CD4-positive, alpha-beta T cell treated with Interleukin-4 for 4 hours (primary cell): ENCODE measurements at regions not wholly inside any gene's neighbourhood (a gene's known extent, or its start where the extent isn't known, plus 50 kb on each side); places are given as distances from the start of the nearest gene placed in this dataset.

ENCODE experiments used
- DNase-seq: peaks from one replicate; pipeline ENCODE4 v3.0.0-alpha.2; 2020

GRCh38 chr5:61596265-61596664 is 264.2 kb downstream of the ZSWIM6 start:
- no peak for DNase-seq

DNA sequence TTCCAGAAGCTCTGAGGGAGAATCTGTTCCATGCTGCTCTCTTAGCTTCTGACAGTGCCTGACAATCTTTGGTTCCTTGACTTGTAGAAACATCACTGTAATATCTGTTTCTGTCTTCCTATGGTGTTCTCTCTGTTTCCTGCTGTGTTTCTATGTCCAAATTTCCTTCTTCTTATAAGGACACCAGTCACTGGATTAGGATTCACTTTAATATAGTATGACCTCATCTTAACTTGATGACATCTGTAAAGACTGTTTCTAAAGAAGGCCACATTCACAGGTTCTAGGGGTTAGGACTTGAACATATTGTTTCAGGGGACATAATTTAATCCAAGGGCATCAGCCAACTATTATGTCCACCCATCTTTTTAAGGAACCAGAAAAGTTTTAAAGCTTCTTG is 265.6 kb downstream of the ZSWIM6 start:
- no peak for DNase-seq

DNA sequence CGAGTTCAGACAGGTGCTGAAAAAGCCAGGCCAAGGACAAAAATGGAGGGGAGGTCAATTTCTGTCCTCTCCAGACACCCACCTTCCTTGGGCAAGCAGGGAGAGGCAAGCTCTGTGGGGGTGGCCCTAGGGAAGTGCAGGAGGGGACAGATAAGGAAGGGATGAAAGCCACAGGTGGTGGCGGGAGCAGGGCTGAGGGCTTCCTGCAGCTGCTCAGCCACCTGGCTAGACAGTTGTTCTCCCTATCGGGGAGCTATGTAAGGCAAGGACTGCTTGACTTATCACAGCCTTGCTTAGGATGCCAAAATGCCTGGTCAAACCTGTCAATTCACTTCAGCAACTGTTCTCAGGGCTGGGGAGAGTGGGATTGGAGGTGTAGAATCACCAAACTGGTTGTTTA is 266.1 kb downstream of the ZSWIM6 start:
- no peak for DNase-seq

DNA sequence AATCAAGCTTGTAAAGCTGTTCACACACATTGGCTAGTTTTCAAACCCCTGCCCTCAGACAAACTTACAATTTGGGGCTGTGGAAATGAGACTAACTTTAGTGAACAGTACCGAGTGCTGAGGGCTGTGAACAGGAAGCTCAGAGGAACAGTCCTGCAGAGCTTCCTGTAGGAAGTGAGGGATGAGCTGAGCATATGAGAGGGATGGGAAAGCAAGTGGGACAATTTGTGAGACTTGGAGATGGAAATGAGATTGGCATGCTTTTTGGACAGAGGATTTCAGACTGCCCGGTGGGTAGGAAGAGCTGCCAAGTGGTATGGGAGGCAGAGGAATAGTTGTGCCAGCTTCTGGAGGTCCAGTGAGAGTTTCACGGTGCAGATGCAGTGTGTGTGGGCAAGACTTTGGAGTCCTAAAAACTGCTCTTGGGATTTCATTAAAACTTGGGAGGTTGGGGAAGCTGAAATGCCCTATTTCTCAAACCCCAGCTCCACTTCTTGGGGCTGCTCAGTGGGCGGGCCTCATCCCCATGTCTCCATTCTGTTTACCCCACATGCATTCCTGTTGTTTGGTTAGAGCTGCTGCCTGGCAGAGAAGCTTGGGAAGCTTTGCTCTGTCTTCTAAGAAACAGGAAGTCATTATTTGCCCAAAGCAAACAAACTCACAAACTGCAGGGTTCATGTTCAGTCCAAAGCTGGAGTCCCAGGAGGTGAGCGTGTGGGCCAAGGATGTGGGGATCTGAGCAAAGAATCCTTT is 267.5 kb downstream of the ZSWIM6 start:
- DNase-seq = no peak

- no peak for DNase-seq
These were observed 268.0 kb downstream of the ZSWIM6 start for GRCh38 chr5:61600123-61600444.

DNA sequence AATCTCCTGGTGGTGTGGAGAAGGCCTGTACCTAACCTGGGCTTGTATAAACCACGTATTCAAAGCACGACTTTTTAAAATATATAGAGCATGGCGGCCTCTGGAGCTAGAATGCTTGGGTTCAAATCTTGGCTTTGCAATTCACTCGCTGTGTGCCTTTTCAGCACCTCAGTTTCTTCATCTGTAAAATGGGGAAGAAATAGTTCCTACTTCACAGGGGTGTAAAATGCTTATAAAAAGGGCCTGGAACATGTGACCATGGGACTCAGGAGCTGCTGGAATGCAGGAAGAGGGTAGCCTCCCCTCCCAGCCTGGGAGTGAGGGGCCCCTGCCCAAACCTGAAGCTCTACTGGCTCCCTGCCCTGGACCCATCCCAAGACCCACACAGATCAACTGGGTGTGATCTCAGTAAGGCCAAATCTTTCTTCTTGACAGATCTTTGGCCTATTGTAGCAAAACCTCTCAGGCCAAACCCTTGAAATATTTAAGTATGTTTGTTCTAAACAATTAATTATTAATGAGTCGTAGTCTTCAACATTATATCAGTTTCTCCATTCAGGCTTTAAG is 269.0 kb downstream of the ZSWIM6 start:
- no peak for DNase-seq

DNA sequence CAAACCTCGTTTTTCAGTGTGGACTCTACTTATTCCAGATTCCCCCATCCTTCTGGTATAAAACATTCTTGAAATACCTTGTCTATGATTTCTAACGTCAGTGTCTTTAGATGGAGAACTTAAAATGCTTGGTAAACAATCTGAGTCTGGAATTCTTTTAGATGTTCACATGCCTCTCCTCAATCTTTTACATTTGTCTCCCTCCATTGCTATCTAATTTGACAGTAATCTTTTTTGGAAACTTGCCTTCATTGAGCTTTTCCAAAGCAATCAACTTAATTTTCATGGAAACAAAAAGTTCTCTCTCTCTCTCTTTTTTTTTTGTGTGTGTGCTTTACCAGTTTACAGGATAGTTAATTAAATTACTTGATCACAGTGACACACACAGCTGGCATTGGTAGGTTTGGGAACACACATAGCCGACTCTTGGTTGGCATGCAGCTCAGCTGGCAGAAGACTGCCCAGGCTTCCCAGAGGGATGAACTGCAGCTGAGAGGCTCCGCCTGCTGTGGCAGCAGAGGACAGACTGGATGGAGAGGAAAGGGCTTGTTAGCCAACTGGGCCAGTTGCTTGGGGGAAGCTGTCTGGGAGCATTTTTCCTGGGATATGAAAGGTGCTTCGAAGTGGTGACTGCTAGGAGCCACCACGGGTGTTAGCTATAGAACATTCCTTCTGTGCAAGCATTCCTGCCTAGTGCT is 271.3 kb downstream of the ZSWIM6 start:
- no peak for DNase-seq

- DNase-seq = no peak
These were observed 272.3 kb downstream of the ZSWIM6 start for GRCh38 chr5:61604076-61605025.

DNA sequence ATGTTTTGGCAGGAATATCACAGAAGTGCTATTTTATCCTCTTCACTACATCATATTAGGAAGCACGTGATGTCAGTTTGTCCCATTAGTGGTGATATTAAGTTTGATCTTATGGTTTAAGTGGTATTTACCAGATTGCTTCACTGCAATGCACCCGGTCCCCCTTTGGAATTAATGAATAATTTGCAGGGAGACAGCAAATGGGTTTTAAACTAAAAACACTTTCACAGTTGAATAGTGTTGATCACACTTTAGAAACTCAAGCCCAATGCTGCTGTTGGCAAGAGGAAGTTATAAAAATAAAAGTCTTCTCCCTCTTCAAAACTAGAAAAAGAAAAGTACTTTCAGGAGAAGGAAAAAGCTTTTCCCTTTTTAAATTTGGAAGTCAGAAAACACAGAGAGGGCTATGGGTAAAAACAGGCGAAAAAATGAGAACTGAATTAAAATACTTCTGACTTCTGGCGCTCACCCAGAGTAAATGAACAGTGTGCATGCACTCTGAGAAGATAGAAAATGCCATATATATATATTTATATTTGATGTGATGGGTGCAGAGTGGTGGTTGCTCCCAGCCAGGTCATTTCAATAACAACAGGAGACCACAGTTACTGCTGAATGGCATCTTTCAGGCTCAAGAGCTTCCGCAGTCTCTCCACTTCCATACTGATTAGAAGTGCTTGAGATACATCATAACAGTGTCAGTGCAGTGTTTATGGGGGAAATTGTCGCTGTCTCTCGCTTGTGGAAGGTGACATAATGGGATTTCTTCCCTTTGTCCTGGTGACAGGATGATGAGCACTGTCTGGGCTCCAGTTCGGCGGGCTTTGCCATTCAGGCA is 278.0 kb downstream of the ZSWIM6 start:
- no peak for DNase-seq

DNA sequence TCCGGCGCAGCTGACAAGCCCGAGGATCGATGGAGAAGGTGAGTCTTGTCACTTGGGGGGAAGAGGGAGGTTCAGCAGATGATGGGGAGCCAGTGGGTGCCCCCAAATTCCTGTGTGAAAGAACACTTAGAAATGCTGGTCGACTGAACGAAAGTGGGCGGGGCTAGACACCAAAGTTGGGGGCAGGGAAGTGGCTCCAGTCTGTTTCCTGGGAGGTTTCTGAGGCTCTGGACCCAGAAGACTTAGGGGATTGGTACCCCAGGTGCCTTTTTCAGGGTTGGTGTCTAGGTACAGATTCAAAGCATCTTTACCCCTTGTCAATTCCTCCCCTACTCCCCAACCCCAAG is 278.6 kb downstream of the ZSWIM6 start:
- no peak for DNase-seq

GRCh38 chr5:61612431-61612830 is 280.4 kb downstream of the ZSWIM6 start:
- DNase-seq = no peak

DNA sequence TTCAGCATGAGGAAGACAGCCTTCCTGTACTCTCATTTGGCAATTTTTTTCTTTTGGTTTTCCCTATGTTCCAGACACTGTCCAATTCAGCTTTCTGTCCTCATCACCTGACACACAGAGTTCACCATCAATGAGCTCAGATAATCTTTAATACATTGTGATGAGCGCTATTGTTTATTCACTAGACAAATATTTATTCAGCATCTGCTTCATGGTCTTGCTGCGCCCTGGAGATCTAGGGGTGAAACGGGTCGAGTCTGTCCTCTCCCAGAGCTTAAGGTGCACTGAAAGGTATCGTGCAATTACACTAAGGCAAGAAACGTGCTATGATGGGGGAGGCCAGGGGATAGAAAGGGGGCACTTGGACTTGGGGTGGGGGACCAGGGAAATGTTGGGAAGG is 281.6 kb downstream of the ZSWIM6 start:
- DNase-seq = no peak

- no peak for DNase-seq
These were observed 282.5 kb downstream of the ZSWIM6 start for GRCh38 chr5:61614606-61615005.

DNA sequence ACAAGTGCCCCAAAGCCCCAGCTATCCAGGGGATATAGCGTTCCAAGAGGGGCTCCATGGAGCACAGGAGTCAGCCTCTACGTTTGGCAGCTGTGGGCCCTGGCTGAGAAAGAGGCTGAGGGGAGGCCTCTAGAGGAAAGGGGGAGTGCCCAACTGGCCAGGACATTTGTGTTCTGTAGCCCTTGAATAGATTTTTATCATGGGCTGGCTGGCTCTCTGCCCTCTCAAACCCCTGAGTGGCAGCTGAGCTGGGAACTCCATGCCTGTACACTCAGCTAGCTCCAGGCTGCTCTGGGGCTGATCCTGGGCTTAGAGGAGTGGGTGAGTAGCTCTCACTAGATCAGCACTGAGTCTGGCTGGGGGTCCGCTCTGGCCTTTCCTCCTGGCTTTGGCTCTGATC is 285.0 kb downstream of the ZSWIM6 start:
- DNase-seq = no peak

- no peak for DNase-seq
These were observed 286.0 kb downstream of the ZSWIM6 start for GRCh38 chr5:61617995-61618525.

- DNase-seq = no peak
These were observed 286.5 kb downstream of the ZSWIM6 start for GRCh38 chr5:61618577-61618976.

GRCh38 chr5:61619289-61619688 is 287.2 kb downstream of the ZSWIM6 start:
- DNase-seq = no peak

DNA sequence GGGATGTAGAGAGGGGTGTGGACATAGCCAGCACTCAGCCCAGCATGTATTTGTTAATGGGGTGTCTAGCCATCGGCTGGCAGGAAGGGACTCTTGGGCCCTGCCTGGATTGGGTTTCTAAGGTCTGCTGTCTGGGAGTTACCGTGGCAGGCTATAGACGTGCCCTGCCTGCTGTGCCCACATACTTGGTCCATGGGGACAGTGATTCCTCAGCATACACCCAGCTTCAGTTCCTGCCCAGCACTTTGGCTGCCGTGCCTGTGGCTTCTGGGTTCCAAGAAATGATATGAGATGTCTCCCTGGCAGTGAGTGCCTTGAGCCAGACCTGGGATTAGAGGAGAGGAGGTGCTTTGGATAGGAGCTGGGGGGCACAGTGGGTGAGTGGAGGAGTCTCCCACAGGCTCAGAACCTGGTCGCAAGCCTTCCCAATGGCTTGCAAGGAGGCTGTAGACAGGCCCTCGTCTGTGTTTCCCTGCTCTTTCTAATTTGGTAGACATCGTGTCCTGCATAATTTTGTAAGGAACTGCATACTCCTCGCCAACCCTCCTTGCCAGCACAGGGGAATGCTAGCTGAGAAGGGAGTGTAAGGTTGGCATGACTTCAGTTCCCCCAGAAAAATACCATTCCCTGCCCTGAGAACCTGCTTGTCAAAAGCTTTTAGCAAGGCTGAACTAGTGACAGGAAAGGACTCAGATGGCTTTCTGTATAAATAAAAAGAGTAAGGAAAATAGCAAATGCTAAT is 287.9 kb downstream of the ZSWIM6 start:
- no peak for DNase-seq

DNA sequence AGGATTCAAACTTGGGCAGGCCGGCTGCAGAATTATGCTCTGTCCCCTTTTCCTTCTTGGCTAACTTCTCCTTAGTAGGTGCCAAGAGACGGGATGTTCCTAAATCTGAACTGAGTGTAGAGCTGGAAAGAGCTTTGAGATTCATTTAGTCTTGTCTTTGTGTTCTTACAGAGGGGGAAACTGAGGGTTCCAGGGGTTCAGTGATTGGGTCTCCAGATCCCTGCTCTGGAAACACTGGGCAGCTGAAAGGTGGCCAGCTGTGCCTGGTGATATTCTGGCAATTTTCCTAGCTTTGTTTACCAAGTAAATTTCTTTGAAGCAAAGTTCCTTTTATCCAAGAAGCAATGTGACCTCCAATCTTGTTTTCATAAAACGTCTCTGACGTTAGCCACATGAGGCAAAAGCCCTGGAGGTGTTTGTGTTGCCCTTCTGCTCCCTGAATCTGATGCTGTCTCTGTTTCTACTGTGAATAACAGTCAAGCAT is 288.7 kb downstream of the ZSWIM6 start:
- DNase-seq = no peak

- DNase-seq = no peak
These were observed 289.2 kb downstream of the ZSWIM6 start for GRCh38 chr5:61621202-61621650.

- DNase-seq = no peak
These were observed 290.1 kb downstream of the ZSWIM6 start for GRCh38 chr5:61622156-61622555.
